Ishikawa (cell line): ENCODE measurements at regions not wholly inside any gene's neighbourhood (a gene's known extent, or its start where the extent isn't known, plus 50 kb on each side); places are given as distances from the start of the nearest gene placed in this dataset.

Source experiments
- CEBPB ChIP-seq: IDR thresholded peaks from 2 replicates; pipeline ENCODE4 v1.6.1; 2012
- CREB1 ChIP-seq: IDR thresholded peaks from 2 replicates; pipeline ENCODE4 v1.6.1; 2012; ENCODE audit warnings: low read depth
- EGR1 ChIP-seq: IDR thresholded peaks from 2 replicates; pipeline ENCODE4 v1.6.1; 2012
- EP300 ChIP-seq: IDR thresholded peaks from 2 replicates; pipeline ENCODE4 v1.6.1; 2012; ENCODE audit warnings: borderline replicate concordance
- FOXM1 ChIP-seq: IDR thresholded peaks from 2 replicates; pipeline ENCODE4 v1.6.1; 2012; ENCODE audit warnings: low read depth, borderline replicate concordance
- MAX ChIP-seq: IDR thresholded peaks from 2 replicates; pipeline ENCODE4 v1.6.1; 2012
- NFIC ChIP-seq: IDR thresholded peaks from 2 replicates; pipeline ENCODE4 v1.6.1; 2012
- RAD21 ChIP-seq: IDR thresholded peaks from 2 replicates; pipeline ENCODE4 v1.6.1; 2012; ENCODE audit warnings: low read depth
- REST ChIP-seq: IDR thresholded peaks from 2 replicates; pipeline ENCODE4 v1.6.1; 2012; ENCODE audit warnings: low read depth, mild to moderate bottlenecking
- TAF1 ChIP-seq: IDR thresholded peaks from 2 replicates; pipeline ENCODE4 v1.6.1; 2012; ENCODE audit warnings: low read depth, mild to moderate bottlenecking
- TCF12 ChIP-seq: IDR thresholded peaks from 2 replicates; pipeline ENCODE4 v1.6.1; 2012; ENCODE audit warnings: low read depth
- TEAD4 ChIP-seq: IDR thresholded peaks from 2 replicates; pipeline ENCODE4 v1.6.1; 2012
- USF1 ChIP-seq: IDR thresholded peaks from 2 replicates; pipeline ENCODE4 v1.6.1; 2012
- YY1 ChIP-seq: IDR thresholded peaks from 2 replicates; pipeline ENCODE4 v1.6.1; 2012; ENCODE audit warnings: low read depth
- ZBTB7A ChIP-seq: IDR thresholded peaks from 2 replicates; pipeline ENCODE4 v1.6.1; 2012; ENCODE audit warnings: low read depth

- TF ChIP-seq USF1 = no peak
- no peak for TF ChIP-seq TAF1
- TF ChIP-seq RAD21 = no peak
- TF ChIP-seq EP300 = no peak
- TF ChIP-seq TCF12 = no peak
- TF ChIP-seq EGR1 = no peak
- no peak for TF ChIP-seq FOXM1
- no peak for TF ChIP-seq CREB1
Observed at GRCh38 chrX:41019041-41019392, 66.2 kb upstream of the USP9X start.

- TF ChIP-seq TEAD4 (no peak), CREB1 (no peak), CEBPB (no peak; the same call in 1 of the 2 replicates), EGR1 (no peak), FOXM1 (no peak), REST (no peak), EP300 (no peak), MAX (no peak), TCF12 (no peak), NFIC (no peak), USF1 (no peak)
Observed at GRCh38 chrX:41022566-41022965, 62.7 kb upstream of the USP9X start.

GRCh38 chrX:41023098-41023497, 62.1 kb upstream of the USP9X start:
- TF ChIP-seq TEAD4 = no peak
- no peak for TF ChIP-seq RAD21
- no peak for TF ChIP-seq REST
- TF ChIP-seq EP300 = no peak
- TF ChIP-seq TAF1 = no peak
- no peak for TF ChIP-seq TCF12
- TF ChIP-seq CEBPB = no peak
- no peak for TF ChIP-seq YY1
- TF ChIP-seq ZBTB7A = no peak
- TF ChIP-seq FOXM1 = no peak

- TF ChIP-seq TEAD4 = peak; percentile 67
- 0 out of 2 replicates have a peak, but pooled peaks have one; percentile 17 for TF ChIP-seq RAD21
Observed at GRCh38 chrX:41024335-41024734, 60.9 kb upstream of the USP9X start.

GRCh38 chrX:41024755-41025154, 60.5 kb upstream of the USP9X start:
- TF ChIP-seq EP300 (no peak), EGR1 (no peak), MAX (no peak), CREB1 (no peak), TAF1 (no peak), TEAD4 (no peak), NFIC (no peak), REST (no peak), CEBPB (no peak), ZBTB7A (no peak), FOXM1 (no peak), RAD21 (no peak), TCF12 (no peak), YY1 (no peak), USF1 (no peak)
